CD4-positive, alpha-beta T cell (primary cell): ENCODE measurements at regions not wholly inside any gene's neighbourhood (a gene's known extent, or its start where the extent isn't known, plus 50 kb on each side); places are given as distances from the start of the nearest gene placed in this dataset.

ENCODE experiments used
- ATAC-seq: fragments of 200-7000 bp; cut with Tn5 transposase; one replicate; pipeline ENCODE4 v1.10.0; 2022; ENCODE audit warnings: mild to moderate bottlenecking; ENCODE audit not compliant: poor library complexity
- CTCF ChIA-PET: fragments of 350-600 bp; sonication (Branson Sonifier 250); formaldehyde crosslinking; loops from one replicate; lab custom pipeline; 2021; ENCODE audit warnings: antibody characterized with exemption, inconsistent platforms; lab: Charles Lee
- POLR2A ChIA-PET: fragments of 350-600 bp; sonication (Branson Sonifier 250); formaldehyde crosslinking; loops from one replicate; lab custom pipeline; 2021; ENCODE audit warnings: antibody characterized with exemption, inconsistent platforms; lab: Charles Lee
- DNase-seq, 14 experiments: peaks; one replicate each; pipeline ENCODE4 v3.0.0-alpha.2; 2013 to 2020; ENCODE audit warnings: mixed read lengths in 2 of 14
- H3K27ac ChIP-seq, 2 donors: one replicate each; pipeline versions ENCODE4 v1.5.1 to v1.7.0; 2013; ENCODE audit warnings: low read length in 2 of 2, low read depth in 1 of 2, mild to moderate bottlenecking in 1 of 2
- H3K27me3 ChIP-seq, 2 experiments: 1 replicate in 1 of 2; 2 replicates in 1 of 2; pipeline versions ENCODE4 v1.6.1 to v1.7.0; 2013; ENCODE audit warnings: low read length in 2 of 2, control low read depth in 1 of 2, mild to moderate bottlenecking in 1 of 2, moderate library complexity in 1 of 2; ENCODE audit not compliant: insufficient read depth in 2 of 2, control insufficient read depth in 1 of 2
- H3K36me3 ChIP-seq: one replicate; pipeline ENCODE4 v1.6.1; 2013; ENCODE audit warnings: low read length, control low read depth; ENCODE audit not compliant: insufficient read depth
- H3K4me1 ChIP-seq: one replicate; pipeline ENCODE4 v1.6.1; 2013; ENCODE audit warnings: low read length, control low read depth; ENCODE audit not compliant: insufficient read depth
- H3K4me3 ChIP-seq: one replicate; pipeline ENCODE4 v1.5.1; 2013; ENCODE audit warnings: mild to moderate bottlenecking, low read length, moderate library complexity
- H3K9me3 ChIP-seq, 2 experiments: 1 replicate in 1 of 2; 2 replicates in 1 of 2; pipeline versions ENCODE4 v1.6.1 to v1.7.0; 2013; ENCODE audit warnings: low read length in 2 of 2, mild to moderate bottlenecking in 2 of 2, control low read depth in 1 of 2, moderate library complexity in 1 of 2; ENCODE audit not compliant: control insufficient read depth in 1 of 2, insufficient read depth in 1 of 2
- H3K27ac Mint-ChIP-seq: one replicate; pipeline ENCODE4 v1.8.0; 2020; ENCODE audit warnings: mixed read lengths
- H3K27me3 Mint-ChIP-seq: one replicate; pipeline ENCODE4 v1.8.0; 2021; ENCODE audit warnings: mixed read lengths
- H3K36me3 Mint-ChIP-seq: one replicate; pipeline ENCODE4 v1.8.0; 2021; ENCODE audit warnings: low read depth, mixed read lengths
- H3K4me1 Mint-ChIP-seq: one replicate; pipeline ENCODE4 v1.8.0; 2021; ENCODE audit warnings: low read depth, mixed read lengths
- H3K4me3 Mint-ChIP-seq: one replicate; pipeline ENCODE4 v1.8.0; 2020; ENCODE audit warnings: mild to moderate bottlenecking, mixed read lengths
- H3K9me3 Mint-ChIP-seq: one replicate; pipeline ENCODE4 v1.8.0; 2020; ENCODE audit warnings: mixed read lengths
- CTCF ChIP-seq: fragments of 200-600 bp; IDR thresholded peaks from one replicate; pipeline ENCODE4 v1.8.0; 2022; ENCODE audit warnings: antibody characterized with exemption, mild to moderate bottlenecking
- intact Hi-C, 2 experiments: fragments of 100-400 bp; cut with DNase I in 1 of 2; cut with micrococcal nuclease in 1 of 2; formaldehyde crosslinking; loops; one replicate each; pipeline versions ENCODE4 v1.15.1 to v1.9.0; 2023 to 2025; cut with DNase I, micrococcal nuclease

GRCh38 chr1:30312226-30312625 lies 411.2 kb downstream of the MATN1 start:
- H3K27me3 ChIP-seq, result peaks cover 2 to 20% of the 10 kb centered on the region in 2 experiments
- H3K4me3 Mint-ChIP-seq, result no peak overlapping the region
- H3K36me3 ChIP-seq, result no peaks in the 10 kb centered on the region
- no peak overlapping the region for H3K27ac ChIP-seq
- ChIA-PET POLR2A (no interaction called here), CTCF (no interaction called here)
- H3K4me1 Mint-ChIP-seq, result no peaks in the 10 kb centered on the region
- H3K4me3 ChIP-seq, result no peak overlapping the region
- H3K9me3 Mint-ChIP-seq, result no peaks in the 10 kb centered on the region
- intact Hi-C loops, result no loop called here
- no peaks in the 10 kb centered on the region for H3K36me3 Mint-ChIP-seq
- peaks cover 0 to 7% of the 10 kb centered on the region in 2 experiments for H3K9me3 ChIP-seq
- no peaks in the 10 kb centered on the region for H3K4me1 ChIP-seq
- no peak for DNase-seq
- peaks cover 62% of the 10 kb centered on the region for H3K27me3 Mint-ChIP-seq
- H3K27ac Mint-ChIP-seq, result no peak overlapping the region
- no peak for ATAC-seq
- TF ChIP-seq CTCF, result no peak

- no peak overlapping the region for H3K27ac ChIP-seq
- intact Hi-C loops, result no loop called here
- no peaks in the 10 kb centered on the region for H3K36me3 Mint-ChIP-seq
- ChIA-PET POLR2A (no interaction called here), CTCF (no interaction called here)
- no peaks in the 10 kb centered on the region for H3K36me3 ChIP-seq
- no peaks in the 10 kb centered on the region for H3K9me3 Mint-ChIP-seq
- H3K4me3 ChIP-seq, result no peak overlapping the region
- H3K4me3 Mint-ChIP-seq, result no peak overlapping the region
- H3K4me1 ChIP-seq, result no peaks in the 10 kb centered on the region
- DNase-seq (no peak), ATAC-seq (no peak)
- peaks cover 5 to 22% of the 10 kb centered on the region in 2 experiments for H3K27me3 ChIP-seq
- no peak overlapping the region for H3K27ac Mint-ChIP-seq
- peaks cover 63% of the 10 kb centered on the region for H3K27me3 Mint-ChIP-seq
- TF ChIP-seq CTCF, result no peak
- no peaks in the 10 kb centered on the region for H3K4me1 Mint-ChIP-seq
- H3K9me3 ChIP-seq, result peaks cover 0 to 7% of the 10 kb centered on the region in 2 experiments
Measured at GRCh38 chr1:30311749-30312148, 411.6 kb downstream of the MATN1 start.

GRCh38 chr1:30310966-30311742 lies 412.2 kb downstream of the MATN1 start:
- H3K4me3 Mint-ChIP-seq, result no peak overlapping the region
- CTCF ChIA-PET, result no interaction called here
- POLR2A ChIA-PET, result no interaction called here
- Histone ChIP-seq H3K27ac (no peak overlapping the region), H3K9me3 (peaks cover 0 to 7% of the 10 kb centered on the region in 2 experiments), H3K27me3 (peaks cover 5 to 22% of the 10 kb centered on the region in 2 experiments), H3K4me3 (no peak overlapping the region), H3K36me3 (no peaks in the 10 kb centered on the region), H3K4me1 (no peaks in the 10 kb centered on the region)
- no peak for TF ChIP-seq CTCF
- H3K27me3 Mint-ChIP-seq, result peaks cover 57% of the 10 kb centered on the region
- H3K27ac Mint-ChIP-seq, result no peak overlapping the region
- no peak for ATAC-seq
- no peaks in the 10 kb centered on the region for H3K36me3 Mint-ChIP-seq
- intact Hi-C loops, result no loop called here
- H3K4me1 Mint-ChIP-seq, result no peaks in the 10 kb centered on the region
- no peaks in the 10 kb centered on the region for H3K9me3 Mint-ChIP-seq
- DNase-seq, result no peak
